ENCODE measurements at regions not wholly inside any gene's neighbourhood (a gene's known extent, or its start where the extent isn't known, plus 50 kb on each side); places are given as distances from the start of the nearest gene placed in this dataset.

DNA sequence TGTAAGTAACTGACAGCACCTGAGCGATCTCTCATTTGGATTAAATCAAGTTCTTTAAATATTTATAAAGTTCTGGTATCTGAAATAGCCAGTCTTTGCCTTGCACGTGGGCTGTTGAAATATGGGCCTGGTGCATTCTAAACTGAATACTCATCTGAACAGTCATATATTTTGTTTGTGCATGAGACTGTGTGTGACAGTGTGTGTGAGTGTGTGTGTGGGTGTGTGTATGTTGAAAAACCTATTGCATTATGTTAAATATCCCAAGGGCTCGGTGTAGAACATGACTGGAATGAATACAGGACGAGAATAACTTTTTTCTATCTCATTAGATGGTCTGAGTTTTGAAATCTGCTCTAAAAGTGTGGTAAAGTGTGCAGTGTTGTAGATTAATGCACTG is 82.4 kb upstream of the TOX3 start:
- Histone ChIP-seq H3K9me2 (replicated peaks; ENCODE audit: control insufficient read depth, low read length) (no peaks in the 10 kb centered on the region), H4K20me1 (ENCODE audit: control insufficient read depth, insufficient read depth, low read depth, low read length) (no peaks in the 10 kb centered on the region), H3K27me3 (ENCODE audit: control insufficient read depth, low read length) (no peaks in the 10 kb centered on the region), H3K9me3 (ENCODE audit: control insufficient read depth, insufficient read depth, low read length) (no peaks in the 10 kb centered on the region; the same call in 1 of the 2 replicates), H3K4me3 (ENCODE audit: low read length) (no peak overlapping the region), H3F3A (ENCODE audit: control insufficient read depth, insufficient read depth) (no peaks in the 10 kb centered on the region), H3K4me1 (ENCODE audit: control insufficient read depth, low read length) (no peaks in the 10 kb centered on the region), H3K4me2 (ENCODE audit: low read length) (no peak overlapping the region), H3K36me3 (ENCODE audit: control insufficient read depth, low read length) (no peaks in the 10 kb centered on the region), H3K27ac (ENCODE audit: low read depth, low read length) (no peak overlapping the region), H3K79me2 (ENCODE audit: control insufficient read depth, low read length) (no peaks in the 10 kb centered on the region)
- TF ChIP-seq, protein P1, sequence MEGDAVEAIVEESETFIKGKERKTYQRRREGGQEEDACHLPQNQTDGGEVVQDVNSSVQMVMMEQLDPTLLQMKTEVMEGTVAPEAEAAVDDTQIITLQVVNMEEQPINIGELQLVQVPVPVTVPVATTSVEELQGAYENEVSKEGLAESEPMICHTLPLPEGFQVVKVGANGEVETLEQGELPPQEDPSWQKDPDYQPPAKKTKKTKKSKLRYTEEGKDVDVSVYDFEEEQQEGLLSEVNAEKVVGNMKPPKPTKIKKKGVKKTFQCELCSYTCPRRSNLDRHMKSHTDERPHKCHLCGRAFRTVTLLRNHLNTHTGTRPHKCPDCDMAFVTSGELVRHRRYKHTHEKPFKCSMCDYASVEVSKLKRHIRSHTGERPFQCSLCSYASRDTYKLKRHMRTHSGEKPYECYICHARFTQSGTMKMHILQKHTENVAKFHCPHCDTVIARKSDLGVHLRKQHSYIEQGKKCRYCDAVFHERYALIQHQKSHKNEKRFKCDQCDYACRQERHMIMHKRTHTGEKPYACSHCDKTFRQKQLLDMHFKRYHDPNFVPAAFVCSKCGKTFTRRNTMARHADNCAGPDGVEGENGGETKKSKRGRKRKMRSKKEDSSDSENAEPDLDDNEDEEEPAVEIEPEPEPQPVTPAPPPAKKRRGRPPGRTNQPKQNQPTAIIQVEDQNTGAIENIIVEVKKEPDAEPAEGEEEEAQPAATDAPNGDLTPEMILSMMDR (IDR thresholded peaks at IDR 0.05; ENCODE audit: low read depth, low read length, poor library complexity, severe bottlenecking) = no peak
- no peak for TF ChIP-seq EZH2phosphoT487 (IDR thresholded peaks at IDR 0.05; ENCODE audit: borderline replicate concordance, low read length)

DNA sequence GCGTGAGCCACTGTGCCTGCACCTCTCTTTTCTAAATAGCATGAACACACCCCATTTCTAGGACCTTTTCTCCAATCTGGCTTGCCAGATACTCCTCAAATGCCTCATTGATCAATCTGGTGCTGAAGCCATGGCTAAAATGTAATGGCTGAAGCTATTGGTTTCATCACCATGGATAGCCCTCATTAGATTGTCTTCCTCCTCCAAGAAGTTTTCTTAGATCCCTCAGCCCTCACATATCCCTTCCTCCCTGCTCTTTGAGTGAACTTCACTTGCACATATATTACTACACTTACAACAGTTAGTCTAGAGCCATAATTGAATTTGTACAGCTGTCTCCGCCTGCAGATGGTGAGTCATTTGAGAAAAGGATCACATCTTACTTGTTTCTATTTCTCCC is 77.9 kb upstream of the TOX3 start:
- Histone ChIP-seq H3K79me2 (ENCODE audit: control insufficient read depth, low read length) (no peaks in the 10 kb centered on the region), H3K9me2 (replicated peaks; ENCODE audit: control insufficient read depth, low read length) (no peaks in the 10 kb centered on the region), H3K36me3 (ENCODE audit: control insufficient read depth, low read length) (no peaks in the 10 kb centered on the region), H4K20me1 (ENCODE audit: control insufficient read depth, insufficient read depth, low read depth, low read length) (no peaks in the 10 kb centered on the region), H3K4me2 (ENCODE audit: low read length) (no peak overlapping the region), H3K4me1 (ENCODE audit: control insufficient read depth, low read length) (no peaks in the 10 kb centered on the region), H3F3A (ENCODE audit: control insufficient read depth, insufficient read depth) (no peaks in the 10 kb centered on the region), H3K4me3 (ENCODE audit: low read length) (no peak overlapping the region), H3K9me3 (ENCODE audit: control insufficient read depth, insufficient read depth, low read length) (no peaks in the 10 kb centered on the region), H3K27ac (ENCODE audit: low read depth, low read length) (no peak overlapping the region), H3K27me3 (ENCODE audit: control insufficient read depth, low read length) (no peaks in the 10 kb centered on the region)
- TF ChIP-seq, protein P1 (IDR thresholded peaks at IDR 0.05; ENCODE audit: low read depth, low read length, poor library complexity, severe bottlenecking) = no peak
- TF ChIP-seq EZH2phosphoT487 (IDR thresholded peaks at IDR 0.05; ENCODE audit: borderline replicate concordance, low read length) = no peak

DNA sequence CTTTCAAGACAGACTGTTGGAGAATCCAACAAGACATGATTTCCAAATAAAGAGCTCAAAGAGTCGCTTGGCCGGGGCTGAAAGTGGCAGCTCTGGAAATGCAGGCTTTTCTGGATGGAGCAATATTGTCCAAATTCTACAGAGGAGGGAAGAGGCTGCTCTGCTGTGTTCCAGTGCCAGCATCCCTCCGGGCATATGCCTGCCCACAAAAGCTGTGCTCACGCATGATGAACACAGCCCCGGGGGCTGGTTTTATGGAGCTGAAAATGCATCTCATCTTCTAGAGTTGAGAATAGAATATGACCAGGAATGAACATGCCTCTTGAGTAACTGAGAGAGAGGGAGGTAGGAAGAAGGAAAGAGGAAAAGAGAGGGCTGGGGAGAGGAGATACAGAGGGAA is 74.7 kb upstream of the TOX3 start:
- H3K4me1 ChIP-seq (ENCODE audit: control insufficient read depth, low read length) = no peaks in the 10 kb centered on the region
- no peaks in the 10 kb centered on the region for H3K9me2 ChIP-seq (replicated peaks; ENCODE audit: control insufficient read depth, low read length)
- H3F3A ChIP-seq (ENCODE audit: control insufficient read depth, insufficient read depth) = no peaks in the 10 kb centered on the region
- no peaks in the 10 kb centered on the region for H3K9me3 ChIP-seq (ENCODE audit: control insufficient read depth, insufficient read depth, low read length)
- no peak for TF ChIP-seq EZH2phosphoT487 (IDR thresholded peaks at IDR 0.05; ENCODE audit: borderline replicate concordance, low read length)
- TF ChIP-seq, protein P1 (IDR thresholded peaks at IDR 0.05; ENCODE audit: low read depth, low read length, poor library complexity, severe bottlenecking) = no peak
- H4K20me1 ChIP-seq (ENCODE audit: control insufficient read depth, insufficient read depth, low read depth, low read length) = no peaks in the 10 kb centered on the region
- H3K27me3 ChIP-seq (ENCODE audit: control insufficient read depth, low read length) = no peaks in the 10 kb centered on the region
- H3K27ac ChIP-seq (ENCODE audit: low read depth, low read length) = no peak overlapping the region
- H3K36me3 ChIP-seq (ENCODE audit: control insufficient read depth, low read length) = no peaks in the 10 kb centered on the region
- no peak overlapping the region for H3K4me3 ChIP-seq (ENCODE audit: low read length)
- no peak overlapping the region for H3K4me2 ChIP-seq (ENCODE audit: low read length)
- H3K79me2 ChIP-seq (ENCODE audit: control insufficient read depth, low read length) = no peaks in the 10 kb centered on the region
